IMR-90 (cell line): ENCODE measurements at regions not wholly inside any gene's neighbourhood (a gene's known extent, or its start where the extent isn't known, plus 50 kb on each side); places are given as distances from the start of the nearest gene placed in this dataset.

ENCODE experiments used
- ATAC-seq: fragments of 200-7000 bp; cut with Tn5 transposase; 2 replicates; pipeline ENCODE4 v1.9.1; 2020; ENCODE audit warnings: low read depth, mild to moderate bottlenecking, moderate library complexity
- BruUV-seq: library from RNA; stranded (reverse); fragments of 400-500 nt; replicated peaks from 2 replicates; lab custom pipeline; 2021; lab: Mats Ljungman, UMichigan
- CTCF ChIA-PET: fragments of 300-600 bp; formaldehyde crosslinking; extraction: SDS; loops from one replicate; lab custom pipeline; 2021; ENCODE audit warnings: antibody characterized with exemption; lab: Yijun Ruan, JAX
- POLR2A ChIA-PET: fragments of 300-600 bp; sonication (Branson Sonifier 250); formaldehyde crosslinking; loops from one replicate; lab custom pipeline; 2022; ENCODE audit warnings: antibody characterized with exemption; ENCODE audit not compliant: unreplicated experiment; lab: Charles Lee
- DNase-seq: peaks from one replicate; pipeline ENCODE4 v3.0.0; 2013
- H2AFZ ChIP-seq: replicated peaks from 2 replicates; pipeline ENCODE3; 2013; ENCODE audit warnings: low read length, mild to moderate bottlenecking; ENCODE audit not compliant: poor library complexity
- H2AK5ac ChIP-seq: 2 replicates; pipeline ENCODE4 v1.6.1; 2013; ENCODE audit warnings: low read depth, low read length, inconsistent platforms
- H2AK9ac ChIP-seq: replicated peaks from 2 replicates; pipeline ENCODE3; 2013; ENCODE audit warnings: mild to moderate bottlenecking, low read depth, low read length, moderate library complexity; ENCODE audit not compliant: poor library complexity
- H2BK120ac ChIP-seq: 2 replicates; pipeline ENCODE4 v1.6.1; 2013; ENCODE audit warnings: low read depth, low read length, inconsistent platforms
- H2BK15ac ChIP-seq: 3 replicates; pipeline ENCODE4 v1.6.1; 2013; ENCODE audit warnings: low read depth, low read length, inconsistent platforms
- H2BK20ac ChIP-seq: 2 replicates; pipeline ENCODE4 v1.6.1; 2013; ENCODE audit warnings: low read depth, mild to moderate bottlenecking, inconsistent platforms, low read length, moderate library complexity
- H2BK5ac ChIP-seq: 2 replicates; pipeline ENCODE4 v1.6.1; 2013; ENCODE audit warnings: mild to moderate bottlenecking, low read depth, low read length, inconsistent platforms; ENCODE audit not compliant: poor library complexity, severe bottlenecking
- H3K14ac ChIP-seq: replicated peaks from 2 replicates; pipeline ENCODE4 v1.6.1; 2013; ENCODE audit warnings: low read depth, low read length, inconsistent platforms
- H3K18ac ChIP-seq: 2 replicates; pipeline ENCODE4 v1.6.1; 2013; ENCODE audit warnings: low read depth, low read length, control low read depth
- H3K23ac ChIP-seq: 2 replicates; pipeline ENCODE4 v1.6.1; 2013; ENCODE audit warnings: low read depth, low read length, inconsistent platforms
- H3K27ac ChIP-seq: 2 replicates; pipeline ENCODE4 v1.5.1; 2013; ENCODE audit warnings: mild to moderate bottlenecking, control low read depth, low read length; ENCODE audit not compliant: insufficient read depth
- H3K27me3 ChIP-seq: 2 replicates; pipeline ENCODE4 v1.6.1; 2013; ENCODE audit warnings: low read length; ENCODE audit not compliant: control insufficient read depth, insufficient read depth
- H3K36me3 ChIP-seq: 2 replicates; pipeline ENCODE4 v1.6.1; 2013; ENCODE audit warnings: low read length, mixed read lengths; ENCODE audit not compliant: control insufficient read depth, insufficient read depth
- H3K4ac ChIP-seq: 2 replicates; pipeline ENCODE4 v1.6.1; 2013; ENCODE audit warnings: low read depth, low read length, inconsistent platforms
- H3K4me1 ChIP-seq: 2 replicates; pipeline ENCODE4 v1.6.1; 2013; ENCODE audit warnings: low read length, mixed read lengths; ENCODE audit not compliant: control insufficient read depth, insufficient read depth
- H3K4me2 ChIP-seq: 2 replicates; pipeline ENCODE4 v1.6.1; 2013; ENCODE audit warnings: low read depth, mild to moderate bottlenecking, control low read depth, low read length, moderate library complexity
- H3K4me3 ChIP-seq: 2 replicates; pipeline ENCODE4 v1.5.1; 2013; ENCODE audit warnings: low read depth, mild to moderate bottlenecking, control low read depth, low read length, moderate library complexity; ENCODE audit not compliant: insufficient read depth
- H3K56ac ChIP-seq: 2 replicates; pipeline ENCODE4 v1.6.1; 2013; ENCODE audit warnings: low read length, inconsistent platforms; ENCODE audit not compliant: insufficient read depth; ENCODE audit errors: extremely low read depth
- H3K79me1 ChIP-seq, 2 experiments: 2 replicates each; pipeline ENCODE4 v1.6.1; 2013; ENCODE audit warnings: low read length in 2 of 2, inconsistent platforms in 1 of 2, low read depth in 1 of 2
- H3K9ac ChIP-seq: 2 replicates; pipeline ENCODE4 v1.6.1; 2013; ENCODE audit warnings: low read depth, low read length, control low read depth
- H3K9me1 ChIP-seq: 2 replicates; pipeline ENCODE4 v1.6.1; 2013; ENCODE audit warnings: low read length, inconsistent platforms; ENCODE audit not compliant: insufficient read depth
- H3K9me3 ChIP-seq: 2 replicates; pipeline ENCODE4 v1.6.1; 2013; ENCODE audit warnings: low read length; ENCODE audit not compliant: control insufficient read depth, insufficient read depth
- H4K20me1 ChIP-seq: 2 replicates; pipeline ENCODE4 v1.6.1; 2013; ENCODE audit warnings: low read length, inconsistent platforms; ENCODE audit not compliant: insufficient read depth
- H4K5ac ChIP-seq: 2 replicates; pipeline ENCODE4 v1.6.1; 2013; ENCODE audit warnings: mild to moderate bottlenecking, low read depth, low read length, control low read depth
- H4K8ac ChIP-seq, 2 experiments: 2 replicates each; pipeline ENCODE4 v1.6.1; 2013; ENCODE audit warnings: low read depth in 2 of 2, low read length in 2 of 2, control low read depth in 1 of 2, inconsistent platforms in 1 of 2
- H4K91ac ChIP-seq: 2 replicates; pipeline ENCODE4 v1.6.1; 2013; ENCODE audit warnings: low read depth, low read length, inconsistent platforms; ENCODE audit not compliant: insufficient read depth
- FOS ChIP-seq: fragments of 150-350 bp; IDR thresholded peaks from 2 replicates; pipeline ENCODE4 v1.6.1; 2016; ENCODE audit warnings: low read depth, low read length
- RAD21 ChIP-seq: IDR thresholded peaks from 2 replicates; pipeline ENCODE4 v1.6.1; 2012; ENCODE audit warnings: low read length, improper control_type of control experiment
- RFX5 ChIP-seq: IDR thresholded peaks from 2 replicates; pipeline ENCODE4 v1.8.0; 2012; ENCODE audit warnings: low read depth, mild to moderate bottlenecking, low read length, moderate library complexity
- WGBS, 2 experiments: methylation state at CpG; one replicate each; pipeline versions ENCODE4 v1.1.5 to v1.1.7; 2013; ENCODE audit warnings: missing lambda C conversion rate in 2 of 2; ENCODE audit not compliant: insufficient read length in 1 of 2; ENCODE audit errors: extremely low coverage in 2 of 2; 5-methylcytosine and 5-hydroxymethylcytosine counted together
- dilution Hi-C: fragments of 300-500 bp; cut with HindIII; formaldehyde crosslinking; loops from one replicate; pipeline ENCODE4 v1.14.3; 2018; ENCODE audit warnings: low sequenced_read_pairs; ENCODE audit not compliant: unreplicated experiment
- in situ Hi-C: fragments of 300-500 bp; cut with MboI; formaldehyde crosslinking; loops from 3 replicates; pipeline ENCODE4 v1.14.3; 2019; ENCODE audit warnings: low sequenced_read_pairs, inconsistent platforms, mixed read lengths
- intact Hi-C: fragments of 100-400 bp; cut with micrococcal nuclease; formaldehyde crosslinking; loops from 2 replicates; pipeline ENCODE4 v1.10.0; 2022

DNA sequence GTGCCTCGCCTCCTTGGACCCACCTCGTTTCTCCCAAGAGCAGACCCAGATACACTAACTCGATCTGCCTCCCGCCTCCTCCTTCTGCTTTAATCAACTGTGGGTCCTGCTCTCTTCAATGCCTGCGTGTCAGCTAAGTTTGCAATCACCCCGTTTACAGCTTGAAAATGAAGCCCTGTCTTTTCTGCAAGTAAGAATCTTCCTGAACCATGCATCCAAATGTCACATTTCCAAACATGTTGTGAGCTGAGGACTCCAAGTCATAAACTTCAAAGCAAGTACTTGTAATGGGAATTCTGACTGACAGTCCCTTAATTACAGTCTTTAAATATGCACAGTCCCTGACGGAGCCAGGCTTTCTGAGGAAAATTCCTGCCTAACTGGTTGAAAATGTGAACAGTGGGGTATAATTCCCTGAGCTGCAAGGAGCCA, 154.9 kb upstream of the UQCRFS1 start:
- no peak overlapping the region for H3K4ac ChIP-seq
- no peak overlapping the region for H3K18ac ChIP-seq
- no peak overlapping the region for H2AFZ ChIP-seq
- no peaks in the 10 kb centered on the region for H3K27me3 ChIP-seq
- H3K9ac ChIP-seq, result no peak overlapping the region
- H3K23ac ChIP-seq, result no peak overlapping the region
- H3K27ac ChIP-seq, result no peak overlapping the region
- H2AK5ac ChIP-seq, result no peak overlapping the region
- in situ Hi-C loops (no loop called here), intact Hi-C loops (loop anchor here (10.0 kb wide), 1 partner anchor 107 kb away; no protein-coding TSS in a partner anchor), dilution Hi-C loops (no loop called here)
- ChIA-PET CTCF (no interaction called here), POLR2A (no interaction called here)
- H3K36me3 ChIP-seq, result no peaks in the 10 kb centered on the region
- no peak overlapping the region for H3K56ac ChIP-seq
- no peak overlapping the region for H2AK9ac ChIP-seq
- no peaks in the 10 kb centered on the region for H3K79me1 ChIP-seq
- H3K4me2 ChIP-seq, result no peak overlapping the region
- TF ChIP-seq FOS, result no peak
- TF ChIP-seq RFX5, result no peak
- TF ChIP-seq RAD21, result no peak
- WGBS, 2 experiments, result 0% methylated on average over 2 of the region's 7 CpGs; no CpG with 5 or more reads in 1 of the 2 experiments
- no peak for DNase-seq
- H4K91ac ChIP-seq, result no peak overlapping the region
- no TSS peak for BruUV-seq
- no peak overlapping the region for H3K14ac ChIP-seq
- H4K5ac ChIP-seq, result no peak overlapping the region
- H2BK120ac ChIP-seq, result no peak overlapping the region
- no peak overlapping the region for H2BK15ac ChIP-seq
- no peak overlapping the region for H3K4me3 ChIP-seq
- H3K4me1 ChIP-seq, result no peaks in the 10 kb centered on the region
- peaks cover 13% of the 10 kb centered on the region for H3K9me3 ChIP-seq
- ATAC-seq, result no peak
- H4K8ac ChIP-seq, result no peak overlapping the region
- H3K9me1 ChIP-seq, result no peaks in the 10 kb centered on the region
- no peak overlapping the region for H2BK5ac ChIP-seq
- H4K20me1 ChIP-seq, result no peaks in the 10 kb centered on the region
- no peak overlapping the region for H2BK20ac ChIP-seq
